GM10248 (cell line): ENCODE measurements at regions not wholly inside any gene's neighbourhood (a gene's known extent, or its start where the extent isn't known, plus 50 kb on each side); places are given as distances from the start of the nearest gene placed in this dataset.

Source experiments
- CTCF ChIA-PET: fragments of 300-600 bp; sonication (Branson Sonifier 250); formaldehyde crosslinking; extraction: SDS; loops from one replicate; lab custom pipeline; 2021; ENCODE audit warnings: antibody characterized with exemption; lab: Yijun Ruan, JAX
- POLR2A ChIA-PET: fragments of 350-650 bp; sonication (Branson Sonifier 250); formaldehyde crosslinking; extraction: SDS; loops from one replicate; lab custom pipeline; 2020; ENCODE audit warnings: antibody characterized with exemption; lab: Yijun Ruan, JAX
- DNase-seq: peaks from one replicate; pipeline ENCODE4 v3.0.0; 2012; ENCODE audit errors: extremely low spot score
- TF ChIP-seq, protein P1 (sequence below): IDR thresholded peaks from 2 replicates; pipeline ENCODE4 v1.5.1; 2012; ENCODE audit warnings: mild to moderate bottlenecking, low read depth; ENCODE audit errors: extremely low read depth, missing control alignments, control extremely low read depth

DNA sequence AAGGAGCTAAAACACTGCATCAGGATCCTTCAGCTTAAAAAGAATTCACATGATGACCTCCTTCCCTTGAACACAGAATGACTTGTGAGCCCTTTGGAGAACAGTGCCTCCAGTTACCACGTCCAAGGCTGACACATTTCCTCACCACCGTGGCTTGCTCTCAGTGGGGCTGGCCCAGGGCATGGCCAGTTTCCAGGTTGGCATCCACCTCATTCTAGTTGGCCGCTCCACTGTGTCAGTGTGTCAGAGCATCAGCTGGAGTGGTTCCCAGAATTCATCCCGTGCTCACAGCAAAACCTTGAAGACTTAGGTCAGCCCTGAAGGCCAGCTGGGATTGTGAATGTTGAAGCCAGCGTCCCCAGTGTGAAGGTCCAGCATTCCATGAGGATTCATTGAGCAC is 158.5 kb downstream of the INSIG2 start:
- POLR2A ChIA-PET = no interaction called here
- CTCF ChIA-PET = interaction anchor here (1.4 kb wide), 1 partner anchor 19 kb away, joined by 3 read pairs; no protein-coding TSS in a partner anchor
- TF ChIP-seq, protein P1, sequence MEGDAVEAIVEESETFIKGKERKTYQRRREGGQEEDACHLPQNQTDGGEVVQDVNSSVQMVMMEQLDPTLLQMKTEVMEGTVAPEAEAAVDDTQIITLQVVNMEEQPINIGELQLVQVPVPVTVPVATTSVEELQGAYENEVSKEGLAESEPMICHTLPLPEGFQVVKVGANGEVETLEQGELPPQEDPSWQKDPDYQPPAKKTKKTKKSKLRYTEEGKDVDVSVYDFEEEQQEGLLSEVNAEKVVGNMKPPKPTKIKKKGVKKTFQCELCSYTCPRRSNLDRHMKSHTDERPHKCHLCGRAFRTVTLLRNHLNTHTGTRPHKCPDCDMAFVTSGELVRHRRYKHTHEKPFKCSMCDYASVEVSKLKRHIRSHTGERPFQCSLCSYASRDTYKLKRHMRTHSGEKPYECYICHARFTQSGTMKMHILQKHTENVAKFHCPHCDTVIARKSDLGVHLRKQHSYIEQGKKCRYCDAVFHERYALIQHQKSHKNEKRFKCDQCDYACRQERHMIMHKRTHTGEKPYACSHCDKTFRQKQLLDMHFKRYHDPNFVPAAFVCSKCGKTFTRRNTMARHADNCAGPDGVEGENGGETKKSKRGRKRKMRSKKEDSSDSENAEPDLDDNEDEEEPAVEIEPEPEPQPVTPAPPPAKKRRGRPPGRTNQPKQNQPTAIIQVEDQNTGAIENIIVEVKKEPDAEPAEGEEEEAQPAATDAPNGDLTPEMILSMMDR = no peak
- no peak for DNase-seq

GRCh38 chr2:118246079-118246478 is 157.8 kb downstream of the INSIG2 start:
- POLR2A ChIA-PET = no interaction called here
- no peak for DNase-seq
- CTCF ChIA-PET = interaction anchor here (1.3 to 1.4 kb wide), 2 partner anchors 13 to 18 kb away, joined by 3 to 4 read pairs; no protein-coding TSS in a partner anchor
- TF ChIP-seq, protein P1 = no peak

- CTCF ChIA-PET = interaction anchor here (1.3 kb wide), 1 partner anchor 11 kb away, joined by 4 read pairs; no protein-coding TSS in a partner anchor
- TF ChIP-seq, protein P1 = no peak
- DNase-seq = no peak
- POLR2A ChIA-PET = no interaction called here
These were observed 156.4 kb downstream of the INSIG2 start for GRCh38 chr2:118244686-118245085.

DNA sequence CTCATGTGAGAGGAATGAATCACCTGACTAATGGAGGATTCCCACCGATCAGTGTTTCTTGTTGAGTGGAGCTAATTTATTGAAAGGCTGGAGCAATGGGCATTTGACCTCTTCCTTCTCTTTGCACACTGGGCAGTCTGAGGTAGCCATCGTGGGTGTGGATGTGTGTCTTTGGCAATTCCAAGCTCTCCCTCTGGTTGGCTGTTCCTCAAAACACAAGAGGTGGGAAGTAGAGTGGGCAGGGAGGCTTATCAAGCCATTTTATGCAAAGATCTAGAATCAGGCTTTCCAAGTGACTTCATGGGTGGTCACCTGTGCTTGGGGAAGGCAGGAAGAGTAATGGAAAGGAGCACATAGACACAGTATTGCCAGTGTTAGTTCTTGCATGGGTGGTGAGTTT is 154.8 kb downstream of the INSIG2 start:
- DNase-seq = no peak
- ChIA-PET POLR2A (no interaction called here), CTCF (interaction anchor here (2.2 kb wide), 1 partner anchor 21 kb away, joined by 6 read pairs; no protein-coding TSS in a partner anchor)
- TF ChIP-seq, protein P1 = no peak

DNA sequence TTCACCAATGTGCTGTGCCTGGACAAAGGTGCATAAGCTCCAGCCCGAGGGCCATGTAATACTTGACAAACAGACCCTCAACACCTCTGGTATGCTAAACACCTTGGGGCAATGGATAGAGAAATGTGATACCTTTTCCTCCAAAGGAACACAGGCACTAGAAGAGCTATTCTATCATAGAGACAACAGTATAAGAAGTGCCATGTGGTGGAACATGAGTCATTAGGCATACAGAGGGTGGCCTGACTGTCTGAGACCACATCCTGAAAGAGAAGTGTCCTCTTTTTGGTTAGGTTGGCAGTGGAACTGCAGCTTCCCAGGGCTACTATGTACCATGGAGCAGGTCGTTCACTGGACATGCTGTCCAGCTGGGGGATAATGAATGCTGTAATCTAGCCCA is 153.9 kb downstream of the INSIG2 start:
- DNase-seq = no peak
- CTCF ChIA-PET = interaction anchor here (2.2 kb wide), 1 partner anchor 21 kb away, joined by 6 read pairs; no protein-coding TSS in a partner anchor
- POLR2A ChIA-PET = no interaction called here
- TF ChIP-seq, protein P1 = no peak

- POLR2A ChIA-PET = no interaction called here
- no peak for DNase-seq
- CTCF ChIA-PET = interaction anchor here (2.2 kb wide), 1 partner anchor 19 kb away, joined by 6 read pairs; no protein-coding TSS in a partner anchor
- TF ChIP-seq, protein P1 = no peak
These were observed 152.9 kb downstream of the INSIG2 start for GRCh38 chr2:118241128-118241527.
